WTC11 (cell line): ENCODE measurements at regions not wholly inside any gene's neighbourhood (a gene's known extent, or its start where the extent isn't known, plus 50 kb on each side); places are given as distances from the start of the nearest gene placed in this dataset.

Source experiments
- ATAC-seq: fragments of 200-7000 bp; cut with Tn5 transposase; 2 replicates; pipeline ENCODE4 v1.10.0; 2021; ENCODE audit warnings: mild to moderate bottlenecking, moderate library complexity
- CTCF ChIA-PET: fragments of 300-600 bp; sonication (Branson Sonifier 250); formaldehyde crosslinking; loops from one replicate; lab custom pipeline; 2021; ENCODE audit warnings: antibody characterized with exemption; lab: Charles Lee
- POLR2A ChIA-PET: fragments of 350-600 bp; sonication (Branson Sonifier 250); formaldehyde crosslinking; loops from one replicate; lab custom pipeline; 2021; ENCODE audit warnings: antibody characterized with exemption; lab: Charles Lee
- DNase-seq: peaks from one replicate; pipeline ENCODE4 v3.0.0; 2021; ENCODE audit warnings: low spot score
- H3K27ac Mint-ChIP-seq: 2 replicates; pipeline ENCODE4 v1.8.0; 2021; ENCODE audit warnings: mixed read lengths
- H3K27me3 Mint-ChIP-seq: 2 replicates; pipeline ENCODE4 v1.8.0; 2021; ENCODE audit warnings: low read depth, mild to moderate bottlenecking, moderate library complexity, mixed read lengths
- H3K36me3 Mint-ChIP-seq: 2 replicates; pipeline ENCODE4 v1.8.0; 2021; ENCODE audit warnings: mixed read lengths
- H3K4me1 Mint-ChIP-seq: 2 replicates; pipeline ENCODE4 v1.8.0; 2022; ENCODE audit warnings: mixed read lengths
- H3K4me3 Mint-ChIP-seq: 2 replicates; pipeline ENCODE4 v1.8.0; 2021; ENCODE audit warnings: mild to moderate bottlenecking, moderate library complexity, mixed read lengths
- H3K9me3 Mint-ChIP-seq: 2 replicates; pipeline ENCODE4 v1.8.0; 2021; ENCODE audit warnings: mixed read lengths
- E2F4 ChIP-seq: sonication (generic); formaldehyde crosslinking; IDR thresholded peaks from 2 replicates; pipeline ENCODE4 v1.8.1; 2022; ENCODE audit warnings: low read depth, mild to moderate bottlenecking, moderate library complexity, missing genetic modification reagents, borderline replicate concordance
- ESRRA ChIP-seq: sonication (generic); formaldehyde crosslinking; IDR thresholded peaks from 2 replicates; pipeline ENCODE4 v1.8.1; 2022; ENCODE audit warnings: mild to moderate bottlenecking, missing genetic modification reagents, borderline replicate concordance
- FOXP1 ChIP-seq: sonication (generic); formaldehyde crosslinking; IDR thresholded peaks from 2 replicates; pipeline ENCODE4 v1.8.0; 2022; ENCODE audit warnings: missing genetic modification reagents, mild to moderate bottlenecking, moderate library complexity, borderline replicate concordance
- HMGA2 ChIP-seq: fragments of 250-450 bp; sonication (Bioruptor Pico); IDR thresholded peaks from 2 replicates; pipeline ENCODE4 v1.4.0; 2021; ENCODE audit warnings: mild to moderate bottlenecking, moderate library complexity
- JAZF1 ChIP-seq: fragments of 250-450 bp; sonication (Bioruptor Pico); IDR thresholded peaks from 2 replicates; pipeline ENCODE4 v1.9.0; 2021; ENCODE audit warnings: moderate library complexity, mild to moderate bottlenecking, inconsistent platforms
- OVOL2 ChIP-seq: fragments of 250-450 bp; sonication (Bioruptor Pico); IDR thresholded peaks from 2 replicates; pipeline ENCODE4 v1.9.0; 2021; ENCODE audit warnings: mild to moderate bottlenecking, borderline replicate concordance
- SMAD3 ChIP-seq: sonication (generic); formaldehyde crosslinking; IDR thresholded peaks from 2 replicates; pipeline ENCODE4 v1.8.0; 2022; ENCODE audit warnings: missing genetic modification reagents, mild to moderate bottlenecking, borderline replicate concordance
- SMAD4 ChIP-seq: sonication (generic); formaldehyde crosslinking; IDR thresholded peaks from 2 replicates; pipeline ENCODE4 v1.8.0; 2022; ENCODE audit warnings: mild to moderate bottlenecking, missing genetic modification reagents
- TCF7 ChIP-seq: sonication (generic); formaldehyde crosslinking; IDR thresholded peaks from 2 replicates; pipeline ENCODE4 v1.8.0; 2022; ENCODE audit warnings: mild to moderate bottlenecking, low read depth, missing genetic modification reagents, moderate library complexity
- ZBTB43 ChIP-seq: sonication (generic); formaldehyde crosslinking; IDR thresholded peaks from 2 replicates; pipeline ENCODE4 v1.8.1; 2023; ENCODE audit warnings: mild to moderate bottlenecking, missing genetic modification reagents
- ZMAT4 ChIP-seq: fragments of 250-450 bp; sonication (Bioruptor Pico); IDR thresholded peaks from 2 replicates; pipeline ENCODE4 v1.9.0; 2021; ENCODE audit warnings: mild to moderate bottlenecking
- ZNF232 ChIP-seq: sonication (generic); formaldehyde crosslinking; IDR thresholded peaks from 2 replicates; pipeline ENCODE4 v1.8.0; 2022; ENCODE audit warnings: mild to moderate bottlenecking, missing genetic modification reagents
- ZNF317 ChIP-seq: sonication (generic); formaldehyde crosslinking; IDR thresholded peaks from 2 replicates; pipeline ENCODE4 v1.8.1; 2023; ENCODE audit warnings: low read depth, mild to moderate bottlenecking, moderate library complexity, missing genetic modification reagents, borderline replicate concordance
- TF ChIP-seq, protein P1 (sequence below): sonication (generic); formaldehyde crosslinking; IDR thresholded peaks from 2 replicates; pipeline ENCODE4 v1.8.0; 2022; ENCODE audit warnings: mild to moderate bottlenecking, missing genetic modification reagents
- TF ChIP-seq, protein P2 (sequence below): sonication (generic); formaldehyde crosslinking; conservative IDR thresholded peaks from 2 replicates; pipeline ENCODE4 v1.8.1; 2023; ENCODE audit warnings: mild to moderate bottlenecking, low read depth, missing genetic modification reagents, moderate library complexity
- TF ChIP-seq, protein P3 (sequence below): fragments of 250-450 bp; sonication (Bioruptor Pico); IDR thresholded peaks from 2 replicates; pipeline ENCODE4 v1.8.0; 2021; ENCODE audit warnings: mild to moderate bottlenecking
- TF ChIP-seq, protein P4 (sequence below): fragments of 250-450 bp; sonication (Bioruptor Pico); IDR thresholded peaks from 2 replicates; pipeline ENCODE4 v2.1.2; 2022; ENCODE audit warnings: mild to moderate bottlenecking, moderate library complexity
- TF ChIP-seq, protein P5 (sequence below): sonication (generic); formaldehyde crosslinking; IDR thresholded peaks from 2 replicates; pipeline ENCODE4 v1.8.0; 2022; ENCODE audit warnings: mild to moderate bottlenecking, missing genetic modification reagents
- TF ChIP-seq, protein P6 (sequence below): fragments of 250-450 bp; sonication (Bioruptor Pico); IDR thresholded peaks from 2 replicates; pipeline ENCODE4 v1.9.0; 2021; ENCODE audit warnings: moderate library complexity, mild to moderate bottlenecking, inconsistent platforms, borderline replicate concordance
- TF ChIP-seq, protein P7 (sequence below): sonication (generic); formaldehyde crosslinking; IDR thresholded peaks from 2 replicates; pipeline ENCODE4 v1.8.1; 2023; ENCODE audit warnings: mild to moderate bottlenecking, missing genetic modification reagents, moderate library complexity

GRCh38 chr2:149873936-149874335, 286.4 kb upstream of the MMADHC start (continued):
- TF ChIP-seq, protein P1, sequence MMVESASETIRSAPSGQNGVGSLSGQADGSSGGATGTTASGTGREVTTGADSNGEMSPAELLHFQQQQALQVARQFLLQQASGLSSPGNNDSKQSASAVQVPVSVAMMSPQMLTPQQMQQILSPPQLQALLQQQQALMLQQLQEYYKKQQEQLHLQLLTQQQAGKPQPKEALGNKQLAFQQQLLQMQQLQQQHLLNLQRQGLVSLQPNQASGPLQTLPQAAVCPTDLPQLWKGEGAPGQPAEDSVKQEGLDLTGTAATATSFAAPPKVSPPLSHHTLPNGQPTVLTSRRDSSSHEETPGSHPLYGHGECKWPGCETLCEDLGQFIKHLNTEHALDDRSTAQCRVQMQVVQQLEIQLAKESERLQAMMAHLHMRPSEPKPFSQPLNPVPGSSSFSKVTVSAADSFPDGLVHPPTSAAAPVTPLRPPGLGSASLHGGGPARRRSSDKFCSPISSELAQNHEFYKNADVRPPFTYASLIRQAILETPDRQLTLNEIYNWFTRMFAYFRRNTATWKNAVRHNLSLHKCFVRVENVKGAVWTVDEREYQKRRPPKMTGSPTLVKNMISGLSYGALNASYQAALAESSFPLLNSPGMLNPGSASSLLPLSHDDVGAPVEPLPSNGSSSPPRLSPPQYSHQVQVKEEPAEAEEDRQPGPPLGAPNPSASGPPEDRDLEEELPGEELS (CRISPR knock-in tag): no peak
- TF ChIP-seq JAZF1: no peak

GRCh38 chr2:149872638-149873150, 285.1 kb upstream of the MMADHC start:
- H3K4me1 Mint-ChIP-seq: peaks cover 3% of the 10 kb centered on the region; the same call in 1 of the 2 replicates
- no peak for ATAC-seq
- DNase-seq: no peak
- no peak overlapping the region for H3K27ac Mint-ChIP-seq
- no peaks in the 10 kb centered on the region for H3K36me3 Mint-ChIP-seq
- TF ChIP-seq FOXP1 (CRISPR knock-in tag): no peak
- no peak for TF ChIP-seq ESRRA (CRISPR knock-in tag)
- no peak overlapping the region for H3K4me3 Mint-ChIP-seq
- ChIA-PET CTCF (no interaction called here), POLR2A (no interaction called here)
- H3K9me3 Mint-ChIP-seq: peaks cover 7% of the 10 kb centered on the region
- H3K27me3 Mint-ChIP-seq: no peaks in the 10 kb centered on the region

DNA sequence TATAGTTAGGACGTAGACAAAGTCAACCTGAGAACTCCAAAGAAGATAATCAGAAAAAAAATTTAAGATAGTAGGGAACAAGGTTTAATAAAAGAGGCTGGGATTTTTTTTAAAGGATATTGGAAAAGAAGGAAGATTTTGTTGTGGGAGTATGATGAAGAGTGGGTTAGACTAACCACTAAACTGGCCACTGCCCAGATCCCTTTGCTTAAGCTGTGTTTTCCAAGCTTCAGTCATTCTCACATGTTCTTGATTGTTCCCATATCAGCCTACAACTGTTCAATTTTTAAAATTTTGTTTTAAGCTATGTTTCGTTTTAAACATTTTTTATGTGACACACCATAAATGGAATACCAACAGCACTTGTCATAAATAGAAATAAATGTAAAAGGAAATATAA, 284.5 kb upstream of the MMADHC start:
- CTCF ChIA-PET: no interaction called here
- Mint-ChIP-seq H3K9me3 (peaks cover 7% of the 10 kb centered on the region), H3K4me1 (peaks cover 3% of the 10 kb centered on the region; the same call in 1 of the 2 replicates), H3K36me3 (no peaks in the 10 kb centered on the region), H3K27ac (no peak overlapping the region), H3K4me3 (no peak overlapping the region), H3K27me3 (no peaks in the 10 kb centered on the region)
- no peak for ATAC-seq
- POLR2A ChIA-PET: no interaction called here
- TF ChIP-seq, protein P2, sequence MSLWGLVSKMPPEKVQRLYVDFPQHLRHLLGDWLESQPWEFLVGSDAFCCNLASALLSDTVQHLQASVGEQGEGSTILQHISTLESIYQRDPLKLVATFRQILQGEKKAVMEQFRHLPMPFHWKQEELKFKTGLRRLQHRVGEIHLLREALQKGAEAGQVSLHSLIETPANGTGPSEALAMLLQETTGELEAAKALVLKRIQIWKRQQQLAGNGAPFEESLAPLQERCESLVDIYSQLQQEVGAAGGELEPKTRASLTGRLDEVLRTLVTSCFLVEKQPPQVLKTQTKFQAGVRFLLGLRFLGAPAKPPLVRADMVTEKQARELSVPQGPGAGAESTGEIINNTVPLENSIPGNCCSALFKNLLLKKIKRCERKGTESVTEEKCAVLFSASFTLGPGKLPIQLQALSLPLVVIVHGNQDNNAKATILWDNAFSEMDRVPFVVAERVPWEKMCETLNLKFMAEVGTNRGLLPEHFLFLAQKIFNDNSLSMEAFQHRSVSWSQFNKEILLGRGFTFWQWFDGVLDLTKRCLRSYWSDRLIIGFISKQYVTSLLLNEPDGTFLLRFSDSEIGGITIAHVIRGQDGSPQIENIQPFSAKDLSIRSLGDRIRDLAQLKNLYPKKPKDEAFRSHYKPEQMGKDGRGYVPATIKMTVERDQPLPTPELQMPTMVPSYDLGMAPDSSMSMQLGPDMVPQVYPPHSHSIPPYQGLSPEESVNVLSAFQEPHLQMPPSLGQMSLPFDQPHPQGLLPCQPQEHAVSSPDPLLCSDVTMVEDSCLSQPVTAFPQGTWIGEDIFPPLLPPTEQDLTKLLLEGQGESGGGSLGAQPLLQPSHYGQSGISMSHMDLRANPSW (CRISPR knock-in tag): no peak
- TF ChIP-seq ZMAT4 (no peak), TCF7 (CRISPR knock-in tag) (no peak), ZNF232 (CRISPR knock-in tag) (no peak), FOXP1 (CRISPR knock-in tag) (no peak), ZNF317 (CRISPR knock-in tag) (no peak), HMGA2 (CRISPR knock-in tag) (no peak), ZBTB43 (no peak), SMAD3 (no peak), SMAD4 (no peak), OVOL2 (no peak), E2F4 (CRISPR knock-in tag) (no peak)
- TF ChIP-seq, protein P3, sequence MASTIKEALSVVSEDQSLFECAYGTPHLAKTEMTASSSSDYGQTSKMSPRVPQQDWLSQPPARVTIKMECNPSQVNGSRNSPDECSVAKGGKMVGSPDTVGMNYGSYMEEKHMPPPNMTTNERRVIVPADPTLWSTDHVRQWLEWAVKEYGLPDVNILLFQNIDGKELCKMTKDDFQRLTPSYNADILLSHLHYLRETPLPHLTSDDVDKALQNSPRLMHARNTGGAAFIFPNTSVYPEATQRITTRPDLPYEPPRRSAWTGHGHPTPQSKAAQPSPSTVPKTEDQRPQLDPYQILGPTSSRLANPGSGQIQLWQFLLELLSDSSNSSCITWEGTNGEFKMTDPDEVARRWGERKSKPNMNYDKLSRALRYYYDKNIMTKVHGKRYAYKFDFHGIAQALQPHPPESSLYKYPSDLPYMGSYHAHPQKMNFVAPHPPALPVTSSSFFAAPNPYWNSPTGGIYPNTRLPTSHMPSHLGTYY (CRISPR knock-in tag): no peak
- TF ChIP-seq, protein P4, sequence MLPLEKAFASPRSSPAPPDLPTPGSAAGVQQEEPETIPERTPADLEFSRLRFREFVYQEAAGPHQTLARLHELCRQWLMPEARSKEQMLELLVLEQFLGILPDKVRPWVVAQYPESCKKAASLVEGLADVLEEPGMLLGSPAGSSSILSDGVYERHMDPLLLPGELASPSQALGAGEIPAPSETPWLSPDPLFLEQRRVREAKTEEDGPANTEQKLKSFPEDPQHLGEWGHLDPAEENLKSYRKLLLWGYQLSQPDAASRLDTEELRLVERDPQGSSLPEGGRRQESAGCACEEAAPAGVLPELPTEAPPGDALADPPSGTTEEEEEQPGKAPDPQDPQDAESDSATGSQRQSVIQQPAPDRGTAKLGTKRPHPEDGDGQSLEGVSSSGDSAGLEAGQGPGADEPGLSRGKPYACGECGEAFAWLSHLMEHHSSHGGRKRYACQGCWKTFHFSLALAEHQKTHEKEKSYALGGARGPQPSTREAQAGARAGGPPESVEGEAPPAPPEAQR (CRISPR knock-in tag): no peak
- TF ChIP-seq, protein P5, sequence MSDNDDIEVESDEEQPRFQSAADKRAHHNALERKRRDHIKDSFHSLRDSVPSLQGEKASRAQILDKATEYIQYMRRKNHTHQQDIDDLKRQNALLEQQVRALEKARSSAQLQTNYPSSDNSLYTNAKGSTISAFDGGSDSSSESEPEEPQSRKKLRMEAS (CRISPR knock-in tag): no peak
- TF ChIP-seq, protein P6, sequence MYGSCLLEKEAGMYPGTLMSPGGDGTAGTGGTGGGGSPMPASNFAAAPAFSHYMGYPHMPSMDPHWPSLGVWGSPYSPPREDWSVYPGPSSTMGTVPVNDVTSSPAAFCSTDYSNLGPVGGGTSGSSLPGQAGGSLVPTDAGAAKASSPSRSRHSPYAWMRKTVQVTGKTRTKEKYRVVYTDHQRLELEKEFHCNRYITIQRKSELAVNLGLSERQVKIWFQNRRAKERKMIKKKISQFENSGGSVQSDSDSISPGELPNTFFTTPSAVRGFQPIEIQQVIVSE (CRISPR knock-in tag): no peak
- TF ChIP-seq, protein P7, sequence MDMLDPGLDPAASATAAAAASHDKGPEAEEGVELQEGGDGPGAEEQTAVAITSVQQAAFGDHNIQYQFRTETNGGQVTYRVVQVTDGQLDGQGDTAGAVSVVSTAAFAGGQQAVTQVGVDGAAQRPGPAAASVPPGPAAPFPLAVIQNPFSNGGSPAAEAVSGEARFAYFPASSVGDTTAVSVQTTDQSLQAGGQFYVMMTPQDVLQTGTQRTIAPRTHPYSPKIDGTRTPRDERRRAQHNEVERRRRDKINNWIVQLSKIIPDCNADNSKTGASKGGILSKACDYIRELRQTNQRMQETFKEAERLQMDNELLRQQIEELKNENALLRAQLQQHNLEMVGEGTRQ: no peak
- no peak for DNase-seq
